SK-N-SH (cell line): ENCODE measurements at regions not wholly inside any gene's neighbourhood (a gene's known extent, or its start where the extent isn't known, plus 50 kb on each side); places are given as distances from the start of the nearest gene placed in this dataset.

ENCODE experiments used
- CTCF ChIA-PET: fragments of 300-600, 350-600 bp; formaldehyde crosslinking; extraction: SDS; loops from one replicate; lab custom pipeline; 2021; lab: Yijun Ruan, JAX
- POLR2A ChIA-PET: fragments of 350-600 bp; sonication (Branson Sonifier 250); formaldehyde crosslinking; extraction: SDS; loops from one replicate; lab custom pipeline; 2020; ENCODE audit warnings: antibody characterized with exemption, inconsistent platforms; lab: Yijun Ruan, JAX
- DNase-seq: peaks from one replicate; pipeline ENCODE4 v3.0.0; 2012
- H2AFZ ChIP-seq: fragments of 200-600 bp; sonication (generic); 2 replicates; pipeline ENCODE4 v1.8.1; 2016; ENCODE audit warnings: antibody characterized with exemption, mild to moderate bottlenecking, low read depth
- H3F3A ChIP-seq: fragments of 200-600 bp; sonication (generic); replicated peaks from 2 replicates; pipeline ENCODE3; 2016; ENCODE audit warnings: antibody characterized with exemption, mild to moderate bottlenecking; ENCODE audit not compliant: insufficient read depth
- H3K27ac ChIP-seq, 2 experiments: fragments of 200-500 bp in 1 of 2; fragments of 200-600 bp in 1 of 2; sonication (Bioruptor generic) in 1 of 2; sonication (generic), shearing (Covaris generic) in 1 of 2; 2 replicates each; pipeline versions ENCODE4 v1.5.1 to v1.6.1; 2014 to 2016; ENCODE audit warnings: low read depth in 2 of 2, inconsistent platforms in 1 of 2, low read length in 1 of 2, mild to moderate bottlenecking in 1 of 2, mixed read lengths in 1 of 2
- H3K27me3 ChIP-seq: fragments of 200-600 bp; sonication (generic), shearing (Covaris generic); 2 replicates; pipeline ENCODE4 v1.6.1; 2016; ENCODE audit warnings: mixed run types; ENCODE audit not compliant: insufficient read depth
- H3K36me3 ChIP-seq, 2 experiments: fragments of 200-500 bp in 1 of 2; fragments of 200-600 bp in 1 of 2; sonication (Bioruptor generic) in 1 of 2; sonication (generic) in 1 of 2; replicated peaks in 1 of 2; 2 replicates each; pipeline versions ENCODE3 to v1.5.1; 2014 to 2016; ENCODE audit warnings: low read length in 1 of 2, mild to moderate bottlenecking in 1 of 2; ENCODE audit not compliant: insufficient read depth in 2 of 2, control insufficient read depth in 1 of 2
- H3K4me1 ChIP-seq, 2 experiments: fragments of 200-500 bp in 1 of 2; fragments of 200-600 bp in 1 of 2; sonication (Bioruptor generic) in 1 of 2; sonication (generic), shearing (Covaris generic) in 1 of 2; 2 replicates each; pipeline versions ENCODE4 v1.5.1 to v1.6.1; 2014 to 2016; ENCODE audit warnings: low read depth in 1 of 2, low read length in 1 of 2, mixed run types in 1 of 2; ENCODE audit not compliant: insufficient read depth in 2 of 2, control insufficient read depth in 1 of 2
- H3K4me2 ChIP-seq: fragments of 200-600 bp; sonication (generic), shearing (Covaris generic); 2 replicates; pipeline ENCODE4 v1.6.1; 2017; ENCODE audit warnings: mixed run types
- H3K4me3 ChIP-seq, 2 experiments: fragments of 200-500 bp in 1 of 2; fragments of 200-600 bp in 1 of 2; sonication (Bioruptor generic) in 1 of 2; sonication (generic), shearing (Covaris generic) in 1 of 2; 2 replicates each; pipeline versions ENCODE4 v1.5.1 to v1.8.1; 2014 to 2016; ENCODE audit warnings: low read depth in 2 of 2, inconsistent platforms in 1 of 2, low read length in 1 of 2, mild to moderate bottlenecking in 1 of 2, mixed read lengths in 1 of 2, moderate library complexity in 1 of 2
- H3K79me2 ChIP-seq: fragments of 200-600 bp; sonication (generic); 2 replicates; pipeline ENCODE4 v1.8.1; 2017; ENCODE audit warnings: mild to moderate bottlenecking; ENCODE audit not compliant: insufficient read depth
- H3K9ac ChIP-seq: fragments of 200-600 bp; sonication (generic); 2 replicates; pipeline ENCODE4 v1.6.1; 2017; ENCODE audit warnings: mixed run types
- H3K9me2 ChIP-seq: fragments of 200-600 bp; sonication (generic); 2 replicates; pipeline ENCODE4 v1.6.1; 2017; ENCODE audit warnings: mixed run types
- H3K9me3 ChIP-seq: fragments of 200-600 bp; sonication (generic); 2 replicates; pipeline ENCODE4 v1.6.1; 2017; ENCODE audit warnings: mixed run types, mild to moderate bottlenecking, moderate library complexity
- H4K20me1 ChIP-seq: fragments of 200-600 bp; sonication (generic); 2 replicates; pipeline ENCODE4 v1.6.1; 2017; ENCODE audit warnings: mild to moderate bottlenecking, mixed run types; ENCODE audit not compliant: insufficient read depth
- CHD2 ChIP-seq: fragments of 150-350 bp; IDR thresholded peaks from 2 replicates; pipeline ENCODE4 v1.6.1; 2018; ENCODE audit warnings: low read length; ENCODE audit not compliant: partially characterized antibody
- ELF1 ChIP-seq: IDR thresholded peaks from 2 replicates; pipeline ENCODE4 v1.4.0; 2012
- EP300 ChIP-seq, 2 experiments: IDR thresholded peaks; 2 replicates each; pipeline versions ENCODE4 v1.4.0 to v1.6.1; 2012; ENCODE audit warnings: borderline replicate concordance in 1 of 2, low read depth in 1 of 2, low read length in 1 of 2
- EZH2phosphoT487 ChIP-seq: fragments of 200-600 bp; sonication (generic); IDR thresholded peaks from 2 replicates; pipeline ENCODE4 v1.6.1; 2017; ENCODE audit warnings: low read depth, mixed run types, mild to moderate bottlenecking, antibody characterized with exemption, moderate library complexity, borderline replicate concordance
- FOSL2 ChIP-seq: IDR thresholded peaks from 2 replicates; pipeline ENCODE4 v1.4.0; 2012; ENCODE audit warnings: low read depth, mild to moderate bottlenecking, moderate library complexity, borderline replicate concordance
- GABPA ChIP-seq: IDR thresholded peaks from 2 replicates; pipeline ENCODE4 v1.4.0; 2012; ENCODE audit warnings: low read depth, mild to moderate bottlenecking
- GATA2 ChIP-seq: sonication (generic); formaldehyde crosslinking; IDR thresholded peaks from 2 replicates; pipeline ENCODE4 v1.5.0; 2020; ENCODE audit warnings: mild to moderate bottlenecking, missing genetic modification reagents
- IRF3 ChIP-seq: fragments of 150-350 bp; IDR thresholded peaks from 2 replicates; pipeline ENCODE4 v1.6.1; 2016; ENCODE audit warnings: mild to moderate bottlenecking, low read depth, low read length
- JUND ChIP-seq: IDR thresholded peaks from 2 replicates; pipeline ENCODE4 v1.4.0; 2012
- MXI1 ChIP-seq: IDR thresholded peaks from 2 replicates; pipeline ENCODE4 v1.6.1; 2012; ENCODE audit warnings: mild to moderate bottlenecking, low read depth, low read length, improper control_type of control experiment
- NFIC ChIP-seq: IDR thresholded peaks from 2 replicates; pipeline ENCODE4 v1.4.0; 2012; ENCODE audit warnings: borderline replicate concordance
- NRF1 ChIP-seq: IDR thresholded peaks from 2 replicates; pipeline ENCODE4 v1.6.1; 2012; ENCODE audit warnings: low read depth, mild to moderate bottlenecking, low read length
- PBX3 ChIP-seq: IDR thresholded peaks from 2 replicates; pipeline ENCODE4; 2012
- POLR2AphosphoS5 ChIP-seq: IDR thresholded peaks from 2 replicates; pipeline ENCODE4 v1.6.1; 2012; ENCODE audit warnings: low read depth, low read length
- RCOR1 ChIP-seq: fragments of 150-350 bp; IDR thresholded peaks from 2 replicates; pipeline ENCODE4 v1.6.1; 2017; ENCODE audit warnings: antibody characterized with exemption, low read length
- REST ChIP-seq: IDR thresholded peaks from 2 replicates; pipeline ENCODE4 v1.6.1; 2012; ENCODE audit warnings: mild to moderate bottlenecking, low read depth, low read length, moderate library complexity
- RXRA ChIP-seq: IDR thresholded peaks from 2 replicates; pipeline ENCODE4 v1.4.0; 2012; ENCODE audit warnings: low read depth, mild to moderate bottlenecking, borderline replicate concordance
- TAF1 ChIP-seq: IDR thresholded peaks from 2 replicates; pipeline ENCODE4 v1.6.1; 2012; ENCODE audit warnings: low read depth, mild to moderate bottlenecking, low read length, moderate library complexity, borderline replicate concordance
- TCF12 ChIP-seq: IDR thresholded peaks from 2 replicates; pipeline ENCODE4 v1.4.0; 2012
- TEAD4 ChIP-seq: IDR thresholded peaks from 2 replicates; pipeline ENCODE4 v1.4.0; 2012; ENCODE audit warnings: mild to moderate bottlenecking, borderline replicate concordance; ENCODE audit not compliant: insufficient read depth
- USF2 ChIP-seq: fragments of 150-350 bp; IDR thresholded peaks from 2 replicates; pipeline ENCODE4 v1.6.1; 2017; ENCODE audit warnings: antibody characterized with exemption, low read length, low read depth, borderline replicate concordance
- YY1 ChIP-seq: IDR thresholded peaks from 2 replicates; pipeline ENCODE4 v1.4.0; 2012; ENCODE audit warnings: low read depth, mild to moderate bottlenecking
- WGBS: methylation state at CpG from one replicate; pipeline ENCODE4 v1.1.6; 2017; ENCODE audit warnings: low lambda C conversion rate; 5-methylcytosine and 5-hydroxymethylcytosine counted together

GRCh38 chr14:105884808-105885281, 358.5 kb downstream of the TMEM121 start (continued):
- TF ChIP-seq GABPA = no peak
- no peak for TF ChIP-seq NFIC
- no peak for TF ChIP-seq PBX3
- no peak for TF ChIP-seq IRF3
- no peak for TF ChIP-seq TAF1
- no peak for TF ChIP-seq ELF1
- TF ChIP-seq, all 33 proteins: peak for 0

GRCh38 chr14:105885561-105886320, 359.4 kb downstream of the TMEM121 start:
- no peak overlapping the region for H3K9ac ChIP-seq
- H3K4me3 ChIP-seq = no peak overlapping the region
- H3F3A ChIP-seq = no peaks in the 10 kb centered on the region
- H4K20me1 ChIP-seq = no peaks in the 10 kb centered on the region
- no peaks in the 10 kb centered on the region for H3K9me2 ChIP-seq
- H3K36me3 ChIP-seq = no peaks in the 10 kb centered on the region
- POLR2A ChIA-PET = no interaction called here
- no peaks in the 10 kb centered on the region for H3K9me3 ChIP-seq
- H3K4me2 ChIP-seq = no peak overlapping the region
- H3K27ac ChIP-seq = no peak overlapping the region; a peak in 1 of 4 replicates
- H3K4me1 ChIP-seq = peaks cover 0 to 43% of the 10 kb centered on the region in 2 experiments; a peak in 1 of 4 replicates
- H3K79me2 ChIP-seq = no peaks in the 10 kb centered on the region
- no peak for DNase-seq
- H3K27me3 ChIP-seq = no peaks in the 10 kb centered on the region
- 36% methylated on average over 9 of the region's 23 CpGs for WGBS
- CTCF ChIA-PET = no interaction called here
- TF ChIP-seq USF2 (no peak), NRF1 (no peak), PBX3 (no peak), POLR2AphosphoS5 (no peak), GATA2 (CRISPR knock-in tag) (no peak), EZH2phosphoT487 (no peak), REST (no peak), MXI1 (no peak), RCOR1 (no peak), TCF12 (no peak), RXRA (no peak), CHD2 (no peak), GABPA (no peak), TEAD4 (no peak), JUND (no peak), EP300 (IDR thresholded peaks at IDR 0.05; ENCODE audit: borderline replicate concordance in 1 of 2, low read depth in 1 of 2, low read length in 1 of 2) (no peak), FOSL2 (no peak), TAF1 (no peak), YY1 (no peak), ELF1 (no peak)
- no peak overlapping the region for H2AFZ ChIP-seq
